Prostate gland (tissue), 2 donors: ENCODE measurements at regions not wholly inside any gene's neighbourhood (a gene's known extent, or its start where the extent isn't known, plus 50 kb on each side); places are given as distances from the start of the nearest gene placed in this dataset.
"Not testable (repeated sequence)": the region's sequence is repeated elsewhere in the genome, so short reads cannot be mapped to it uniquely, and the experiment has no call there.

Experiments
- CTCF ChIP-seq, 4 experiments: fragments of 200-600 bp in 2 of 4; fragments of 450-650 bp in 2 of 4; sonication (generic) in 2 of 4; IDR thresholded peaks; 1 replicate in 3 of 4; 2 replicates in 1 of 4; pipeline ENCODE4 v1.5.1; 2016 to 2019; ENCODE audit warnings: antibody characterized with exemption in 4 of 4, mild to moderate bottlenecking in 2 of 4, moderate library complexity in 2 of 4
- POLR2A ChIP-seq: fragments of 450-650 bp; IDR thresholded peaks from one replicate; pipeline ENCODE4 v1.6.1; 2016; ENCODE audit warnings: antibody characterized with exemption, mild to moderate bottlenecking

DNA sequence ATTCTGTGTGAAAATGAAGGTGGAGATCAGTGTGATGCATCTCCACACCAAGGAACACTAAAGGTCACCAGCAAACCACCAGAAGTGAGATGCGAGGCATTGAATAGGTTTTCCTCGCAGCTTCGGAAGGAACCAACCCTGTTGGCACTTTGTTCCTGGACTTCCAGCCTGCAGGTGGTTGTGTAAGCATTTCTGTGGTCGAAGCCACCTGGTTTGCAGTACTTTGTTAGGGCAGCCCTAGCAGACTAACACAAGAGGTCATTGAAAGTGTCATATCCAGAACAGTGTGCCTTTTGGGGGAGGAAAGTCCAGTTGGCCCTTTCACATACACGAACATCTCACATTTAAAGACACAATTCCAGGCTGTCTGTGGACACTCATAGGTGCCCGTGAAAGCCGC, 237.2 kb upstream of the PLGLB1 start:
- not testable (repeated sequence) for TF ChIP-seq POLR2A; CTCF (IDR thresholded peaks at IDR 0.05)
